HG03139 (cell line): ENCODE measurements at regions not wholly inside any gene's neighbourhood (a gene's known extent, or its start where the extent isn't known, plus 50 kb on each side); places are given as distances from the start of the nearest gene placed in this dataset.
"Not testable (repeated sequence)": the region's sequence is repeated elsewhere in the genome, so short reads cannot be mapped to it uniquely, and the experiment has no call there.

Source experiments
- ATAC-seq: cut with Tn5 transposase; IDR thresholded peaks from one replicate; pipeline ENCODE4 v1.9.1; 2021; ENCODE audit not compliant: unreplicated experiment

- ATAC-seq, result not testable (repeated sequence)
These were observed 94.3 kb downstream of the KCNJ12 start for GRCh38 chr17:21470422-21470821.

GRCh38 chr17:21470861-21471260 is 94.7 kb downstream of the KCNJ12 start:
- no peak for ATAC-seq

GRCh38 chr17:21474815-21475214 is 98.7 kb downstream of the KCNJ12 start:
- ATAC-seq, result no peak

DNA sequence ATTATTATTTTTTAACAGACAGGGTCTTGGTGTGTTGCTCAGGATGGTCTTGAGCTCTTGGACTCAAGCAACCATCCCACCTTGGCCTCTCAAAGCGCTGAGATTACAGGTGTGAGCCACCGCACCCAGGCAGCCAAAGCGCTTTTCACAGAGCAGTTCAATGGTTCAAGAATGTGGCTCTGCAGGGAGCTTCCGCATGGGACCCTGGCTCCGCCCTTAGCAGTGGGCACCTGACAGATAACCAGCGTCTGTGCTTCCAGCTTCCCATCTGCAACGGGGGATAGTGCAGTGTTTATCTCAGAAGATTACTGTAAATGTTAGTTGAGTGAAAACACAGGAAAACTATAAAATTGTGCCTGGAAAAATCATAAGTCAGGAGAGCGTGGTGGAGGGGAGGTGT is 99.4 kb downstream of the KCNJ12 start:
- ATAC-seq, result no peak

DNA sequence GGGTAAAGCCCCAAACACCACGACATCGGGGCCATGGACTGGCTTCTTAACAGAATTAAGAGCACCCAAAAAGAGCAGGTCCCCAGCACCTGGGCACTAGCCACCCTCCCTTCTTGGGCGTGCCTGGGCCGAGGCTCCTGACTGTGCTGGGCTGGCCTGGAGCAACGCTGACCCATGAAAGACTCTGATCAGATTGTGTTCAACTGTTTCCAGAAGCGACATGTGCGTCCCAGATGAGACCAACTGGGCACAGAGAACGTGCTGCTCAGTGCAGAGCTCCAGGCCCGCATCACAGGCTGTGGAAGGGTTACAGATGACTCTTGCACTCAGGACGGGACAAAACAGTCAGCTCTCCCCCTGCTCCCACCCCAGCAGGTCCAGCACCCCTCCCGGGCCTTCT is 100.7 kb downstream of the KCNJ12 start:
- no peak for ATAC-seq

- ATAC-seq, result no peak
These were observed 106.2 kb downstream of the KCNJ12 start for GRCh38 chr17:21482189-21482865.

DNA sequence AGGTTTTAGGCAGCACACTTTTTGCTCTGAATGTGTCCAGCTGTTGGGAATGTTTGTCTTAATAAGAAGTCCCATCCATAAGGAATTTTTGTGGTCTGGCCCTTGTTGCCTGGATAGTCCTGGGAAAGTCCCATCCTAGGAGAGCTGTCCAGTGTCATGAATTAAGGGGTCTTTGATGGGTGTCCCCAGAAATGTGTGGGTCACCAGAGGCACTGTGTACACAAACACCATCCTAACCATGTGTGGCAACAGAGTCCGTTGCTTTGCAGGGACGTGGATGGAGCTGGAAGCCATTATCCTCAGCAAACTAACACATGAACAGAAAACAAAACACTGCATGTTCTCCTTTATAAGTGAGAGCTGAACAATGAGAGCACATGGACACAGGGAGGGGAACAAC is 111.9 kb downstream of the KCNJ12 start:
- ATAC-seq, result not testable (repeated sequence)

DNA sequence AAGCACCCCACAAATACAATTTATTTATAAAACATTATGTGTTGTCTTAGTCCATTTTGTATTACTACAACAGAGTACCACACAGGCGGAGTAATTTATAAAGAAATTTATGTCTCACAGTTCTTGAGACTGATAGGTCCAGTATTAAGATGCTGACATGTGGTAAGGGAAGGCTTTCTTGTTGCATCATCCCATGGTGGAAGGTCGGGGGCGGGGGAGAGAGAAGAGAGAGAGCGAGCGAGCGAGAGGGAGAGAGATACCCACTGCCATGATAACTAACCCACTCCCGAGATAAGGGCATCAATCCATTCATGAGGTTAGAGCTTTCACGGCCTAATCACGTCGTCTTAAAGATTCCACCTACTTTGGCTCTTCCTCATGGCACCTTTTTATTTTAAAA is 117.8 kb downstream of the KCNJ12 start:
- no peak for ATAC-seq

DNA sequence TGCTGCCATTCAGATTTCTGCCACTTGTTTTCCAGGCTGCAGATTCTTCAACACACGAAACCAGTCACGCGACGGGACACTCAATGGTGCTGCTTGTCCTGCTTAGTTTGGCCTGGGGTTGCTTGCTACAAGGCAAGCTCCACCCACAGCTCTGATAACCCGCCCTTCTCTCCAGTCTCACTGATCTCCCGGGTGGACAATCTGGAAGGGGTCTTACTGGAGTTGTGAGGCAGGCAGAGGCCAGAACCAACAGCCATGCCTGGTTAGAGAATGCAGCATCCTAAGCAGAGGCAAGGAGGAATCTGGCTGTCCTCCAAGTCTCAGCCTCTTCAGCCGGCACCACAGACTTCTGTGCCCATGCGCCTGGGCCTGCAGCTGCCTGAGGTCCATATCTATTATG is 119.1 kb downstream of the KCNJ12 start:
- ATAC-seq, result no peak

- ATAC-seq, result no peak
These were observed 123.9 kb downstream of the KCNJ12 start for GRCh38 chr17:21500064-21500463.

GRCh38 chr17:21501927-21502700 is 126.0 kb downstream of the KCNJ12 start:
- ATAC-seq, result not testable (repeated sequence)

DNA sequence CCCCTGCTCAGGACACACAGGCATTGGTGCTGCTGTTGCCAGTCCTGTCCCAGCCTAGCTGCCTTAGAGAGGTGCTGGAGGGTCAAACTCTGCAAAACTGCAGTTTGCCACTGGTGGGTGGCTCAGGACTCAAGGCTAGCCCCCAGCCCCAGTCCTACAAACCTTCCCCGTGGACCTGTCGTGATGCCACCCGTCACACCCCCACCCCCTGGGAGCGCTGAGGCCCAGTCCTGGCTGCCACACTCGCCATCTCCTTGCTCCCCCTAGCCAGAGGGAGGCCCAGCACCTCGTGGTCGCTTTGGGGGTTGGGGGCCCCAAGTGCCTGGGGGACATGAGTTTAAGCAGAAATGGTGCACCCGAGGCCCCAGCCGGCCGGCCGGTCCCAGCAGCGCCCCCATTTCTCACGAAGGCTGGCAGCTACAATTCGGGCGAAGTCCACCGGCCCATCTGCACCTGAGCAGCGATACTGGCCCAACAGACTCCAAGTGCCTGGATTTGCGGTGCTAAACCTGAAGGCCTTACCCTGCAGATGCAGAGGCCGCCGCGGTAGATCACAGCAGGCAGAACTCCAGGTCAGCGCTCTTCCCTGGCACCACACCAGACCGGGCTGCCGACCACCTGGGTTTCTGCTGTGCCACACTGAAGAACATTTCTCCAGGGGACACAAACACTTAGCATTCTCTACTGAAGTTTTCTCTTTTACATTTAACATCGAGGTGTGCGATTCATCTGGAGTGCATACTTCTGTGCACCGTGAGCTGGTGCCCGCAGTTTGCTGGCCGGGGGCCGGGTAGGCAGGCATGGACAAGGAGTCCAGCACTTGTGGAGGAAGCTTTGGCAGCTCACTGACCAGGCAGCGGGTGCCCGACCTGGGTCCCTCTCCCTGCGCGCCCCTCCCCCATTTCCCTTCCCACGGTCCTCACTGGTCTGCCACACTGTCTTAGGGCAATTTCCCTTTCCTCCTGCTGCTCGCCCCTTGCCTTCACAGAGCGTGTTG is 130.0 kb downstream of the KCNJ12 start:
- no peak for ATAC-seq

- ATAC-seq, result not testable (repeated sequence)
These were observed 131.6 kb downstream of the KCNJ12 start for GRCh38 chr17:21507806-21508205.

DNA sequence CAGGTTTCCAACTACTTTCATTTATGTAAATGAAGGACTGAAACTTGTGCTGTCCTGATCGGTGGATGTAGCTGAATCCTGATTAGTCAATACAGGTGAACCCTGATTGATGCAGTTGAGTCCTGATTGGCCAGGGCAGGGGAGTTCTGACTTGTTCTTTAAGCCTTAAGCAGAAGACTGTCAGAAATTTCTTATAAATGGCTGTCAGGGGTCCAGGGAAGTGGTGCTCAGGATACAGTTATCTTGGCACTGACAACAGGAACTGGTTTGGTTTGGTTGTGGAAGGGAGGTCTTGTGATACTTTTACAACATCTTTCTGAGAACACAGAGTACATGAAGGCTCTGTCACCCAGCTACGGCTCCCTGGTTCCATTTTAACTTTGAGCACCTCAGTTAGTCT is 132.1 kb downstream of the KCNJ12 start:
- ATAC-seq, result no peak

DNA sequence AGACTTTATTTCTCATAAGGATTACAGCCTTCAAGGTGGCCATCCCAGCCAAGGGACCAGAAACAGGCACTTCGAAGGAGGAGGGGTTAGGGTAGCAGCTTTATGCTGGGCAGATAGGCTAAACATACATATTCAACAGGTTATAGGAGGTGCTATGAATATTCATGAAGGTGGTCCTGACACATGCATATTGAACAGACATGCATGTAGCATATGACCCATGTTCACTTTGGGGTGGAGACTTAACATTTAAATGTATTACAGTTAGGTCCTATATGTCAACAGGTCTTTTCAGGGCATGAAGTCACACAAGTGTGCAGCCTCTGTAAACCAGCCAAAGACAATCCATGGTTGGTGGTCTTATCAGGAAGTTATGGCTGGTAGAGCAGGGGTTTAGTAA is 133.2 kb downstream of the KCNJ12 start:
- not testable (repeated sequence) for ATAC-seq

DNA sequence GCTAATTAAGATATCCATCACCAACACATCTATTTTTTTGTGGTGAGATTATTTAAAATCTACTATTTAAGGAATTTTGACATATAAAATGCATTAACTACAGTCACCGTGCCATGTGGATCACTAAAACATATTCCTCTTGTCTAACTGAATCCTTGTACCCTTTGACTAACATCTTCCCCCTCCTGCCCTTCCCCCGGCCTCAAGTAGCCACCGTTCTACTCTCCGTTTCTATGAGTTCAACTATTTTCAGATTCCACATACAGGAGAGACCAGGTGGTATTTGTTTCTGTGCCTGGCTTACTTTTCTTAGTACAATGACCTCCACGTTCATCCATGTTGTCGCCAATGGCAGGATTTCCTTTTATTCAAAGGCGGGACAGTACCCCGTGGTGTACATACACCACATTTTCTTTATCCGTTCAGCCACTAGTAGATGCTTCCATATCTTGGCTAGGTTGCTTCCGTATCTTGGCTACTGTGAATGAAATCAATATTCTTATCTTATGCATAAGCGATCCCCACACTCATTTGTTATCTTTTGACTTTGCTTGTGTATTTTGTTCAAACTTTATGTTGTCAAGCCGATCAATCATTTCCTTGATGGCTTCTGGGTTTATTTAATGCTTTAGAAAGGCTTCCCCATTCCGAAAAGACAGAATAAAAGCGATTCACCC is 134.7 kb downstream of the KCNJ12 start:
- ATAC-seq, result no peak

DNA sequence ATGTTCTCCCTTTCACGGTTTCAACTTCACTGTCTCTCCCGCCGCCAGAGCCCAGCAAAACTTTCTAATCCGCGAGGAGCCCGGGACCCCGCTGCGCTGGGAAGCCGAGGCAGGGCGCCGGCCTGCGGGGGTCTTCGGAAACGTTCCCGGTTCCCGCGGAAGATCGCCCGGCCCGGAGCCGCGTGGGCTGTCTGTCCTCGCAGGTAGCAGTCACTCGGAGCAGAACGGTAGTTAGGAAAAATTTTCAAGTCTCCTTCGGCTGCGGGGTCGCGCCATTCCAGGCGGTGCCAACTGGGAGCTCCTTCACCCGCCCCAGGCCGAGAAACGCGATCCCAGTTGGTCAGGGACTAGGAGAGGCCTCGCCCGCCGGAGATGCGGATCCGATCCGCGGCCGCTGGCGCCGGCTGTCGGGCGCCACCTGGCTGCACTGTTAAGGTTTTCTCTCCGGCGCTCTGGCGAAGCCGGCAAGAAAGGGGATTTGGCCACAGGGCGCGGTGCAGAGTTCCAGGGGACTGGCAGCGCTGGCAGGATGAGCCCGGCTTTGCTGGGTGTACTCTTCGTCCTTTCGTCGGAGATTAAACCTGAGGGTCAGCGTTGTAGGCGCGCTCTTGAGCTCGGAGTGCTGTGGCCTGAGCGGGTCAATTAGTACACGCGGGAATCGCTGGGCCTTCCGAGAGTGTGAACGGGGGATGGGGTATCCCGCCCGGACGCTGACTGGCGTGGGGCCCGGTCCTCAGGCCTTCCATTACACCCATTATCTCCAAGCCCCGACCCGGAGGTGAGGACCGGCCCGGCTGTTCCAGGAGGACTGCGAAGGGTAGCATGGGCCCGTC is 135.4 kb downstream of the KCNJ12 start:
- peak; percentile 49 for ATAC-seq

- ATAC-seq, result no peak
These were observed 136.3 kb downstream of the KCNJ12 start for GRCh38 chr17:21512307-21513011.

- peak; percentile 63 for ATAC-seq
These were observed 136.9 kb downstream of the KCNJ12 start for GRCh38 chr17:21513012-21513570.
